ENCODE measurements at regions not wholly inside any gene's neighbourhood (a gene's known extent, or its start where the extent isn't known, plus 50 kb on each side); places are given as distances from the start of the nearest gene placed in this dataset.

GRCh38 chr10:61164458-61165160 is 220.6 kb upstream of the RHOBTB1 start:
- TF ChIP-seq EZH2 (IDR thresholded peaks at IDR 0.05; ENCODE audit: low read length, missing control alignments): no peak
- TF ChIP-seq, protein P1, sequence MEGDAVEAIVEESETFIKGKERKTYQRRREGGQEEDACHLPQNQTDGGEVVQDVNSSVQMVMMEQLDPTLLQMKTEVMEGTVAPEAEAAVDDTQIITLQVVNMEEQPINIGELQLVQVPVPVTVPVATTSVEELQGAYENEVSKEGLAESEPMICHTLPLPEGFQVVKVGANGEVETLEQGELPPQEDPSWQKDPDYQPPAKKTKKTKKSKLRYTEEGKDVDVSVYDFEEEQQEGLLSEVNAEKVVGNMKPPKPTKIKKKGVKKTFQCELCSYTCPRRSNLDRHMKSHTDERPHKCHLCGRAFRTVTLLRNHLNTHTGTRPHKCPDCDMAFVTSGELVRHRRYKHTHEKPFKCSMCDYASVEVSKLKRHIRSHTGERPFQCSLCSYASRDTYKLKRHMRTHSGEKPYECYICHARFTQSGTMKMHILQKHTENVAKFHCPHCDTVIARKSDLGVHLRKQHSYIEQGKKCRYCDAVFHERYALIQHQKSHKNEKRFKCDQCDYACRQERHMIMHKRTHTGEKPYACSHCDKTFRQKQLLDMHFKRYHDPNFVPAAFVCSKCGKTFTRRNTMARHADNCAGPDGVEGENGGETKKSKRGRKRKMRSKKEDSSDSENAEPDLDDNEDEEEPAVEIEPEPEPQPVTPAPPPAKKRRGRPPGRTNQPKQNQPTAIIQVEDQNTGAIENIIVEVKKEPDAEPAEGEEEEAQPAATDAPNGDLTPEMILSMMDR (conservative IDR thresholded peaks at IDR 0.05 in 1 of 2, IDR thresholded peaks at IDR 0.05 in 1 of 2; ENCODE audit: low read depth in 1 of 2, low read length in 2 of 2): no peak

Measured in fibroblast of lung (primary cell).